ENCODE measurements at regions not wholly inside any gene's neighbourhood (a gene's known extent, or its start where the extent isn't known, plus 50 kb on each side); places are given as distances from the start of the nearest gene placed in this dataset.
"Not testable (repeated sequence)": the region's sequence is repeated elsewhere in the genome, so short reads cannot be mapped to it uniquely, and the experiment has no call there.

DNA sequence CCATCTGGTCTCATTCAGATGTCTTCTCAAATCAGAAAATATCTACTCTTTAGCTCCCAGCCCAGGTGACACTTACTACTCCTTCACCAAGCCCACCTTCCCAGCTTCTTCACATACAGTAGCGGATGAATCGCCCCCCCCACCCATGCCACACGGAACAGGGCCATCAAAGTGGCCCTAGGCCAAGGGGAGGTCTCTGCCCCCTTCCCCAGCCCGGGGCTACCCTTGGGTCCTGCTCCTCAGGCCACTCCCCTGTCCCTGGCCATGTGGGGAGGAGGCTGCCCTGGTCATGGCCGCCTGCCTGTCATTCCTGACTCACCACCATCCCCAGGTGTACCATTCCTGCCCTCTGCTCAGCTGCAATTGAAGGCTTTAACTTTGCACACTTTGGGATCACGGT, 142.8 kb downstream of the NECTIN1 start:
- no peak for DNase-seq (ENCODE audit: low read depth)

DNA sequence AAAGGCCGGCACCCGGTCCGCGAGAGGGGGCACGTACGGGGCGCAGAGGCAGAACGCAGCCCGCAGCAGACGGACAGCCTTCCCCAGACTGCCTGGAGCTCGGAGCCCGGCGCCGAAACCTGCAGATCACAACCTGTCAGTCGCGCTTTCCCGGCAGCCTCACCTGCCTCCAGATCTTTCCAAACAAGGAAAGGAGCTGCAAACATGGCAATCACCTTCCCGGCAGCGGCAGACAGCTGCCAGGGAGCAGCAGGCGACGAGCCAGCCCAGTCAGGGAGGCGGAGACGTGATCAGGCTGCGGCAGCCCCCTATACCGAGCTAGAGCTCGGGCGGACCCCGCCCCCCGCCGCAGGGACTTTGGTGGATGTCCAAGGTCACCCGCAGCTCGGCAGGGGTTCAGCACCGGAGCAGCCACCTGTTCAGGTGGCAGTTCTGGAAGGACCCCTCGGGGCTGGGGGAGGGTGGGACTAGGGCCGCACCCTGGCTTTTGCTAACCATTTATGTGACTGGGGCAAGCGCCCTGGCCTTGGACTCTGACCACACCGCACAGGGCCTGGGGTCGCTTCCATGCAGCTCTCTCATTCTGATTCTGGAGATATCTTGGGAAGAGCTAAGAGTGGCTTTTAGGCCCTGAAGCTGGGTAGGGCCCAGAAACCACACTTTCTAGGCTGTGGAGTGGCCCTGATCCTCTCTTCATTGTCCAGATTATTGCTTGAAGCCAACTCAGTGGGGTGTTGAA, 143.8 kb downstream of the NECTIN1 start:
- DNase-seq (ENCODE audit: low read depth): no peak

DNA sequence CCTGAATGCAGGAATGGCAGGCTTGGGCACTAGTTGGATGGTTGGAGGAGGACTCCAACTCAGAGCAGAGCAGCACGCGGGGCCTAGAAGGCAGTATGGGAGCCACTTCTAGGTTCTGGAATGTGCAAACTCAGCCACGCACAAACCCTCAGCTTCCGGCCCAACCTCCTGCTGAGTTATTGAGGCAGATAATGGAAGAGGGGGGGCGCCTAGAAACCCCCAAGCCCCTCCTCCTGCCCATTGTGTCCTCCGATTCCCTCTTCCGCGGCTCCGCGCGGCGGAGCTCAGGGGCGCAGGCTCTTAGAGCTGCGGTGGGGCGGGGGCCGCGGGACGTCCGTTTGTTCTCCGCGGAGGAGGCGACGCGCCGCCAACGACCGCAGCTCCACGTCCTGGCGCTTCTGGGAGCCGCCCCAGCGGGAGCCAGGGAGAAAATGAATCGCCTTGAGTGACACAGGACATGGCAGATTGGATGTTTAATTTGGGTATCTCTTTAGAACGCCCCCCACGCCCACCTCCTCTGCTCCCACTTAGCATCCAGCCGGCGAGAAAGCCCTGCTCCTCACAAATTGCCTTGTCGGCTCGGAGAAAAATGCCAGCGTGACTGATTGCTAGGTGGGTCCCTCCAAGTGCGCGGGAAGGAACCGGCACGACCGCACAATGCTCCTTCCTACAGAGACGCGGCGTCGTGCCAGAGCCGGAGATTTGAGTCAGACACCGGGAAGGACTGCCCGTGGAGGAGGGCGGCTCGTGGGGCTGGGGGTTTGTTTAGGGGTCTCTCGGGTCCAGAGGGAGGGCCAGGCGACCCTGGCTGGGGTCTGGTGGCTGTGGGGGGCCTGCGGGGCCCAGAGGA, 144.6 kb downstream of the NECTIN1 start:
- DNase-seq (ENCODE audit: low read depth): peak; percentile 17

DNA sequence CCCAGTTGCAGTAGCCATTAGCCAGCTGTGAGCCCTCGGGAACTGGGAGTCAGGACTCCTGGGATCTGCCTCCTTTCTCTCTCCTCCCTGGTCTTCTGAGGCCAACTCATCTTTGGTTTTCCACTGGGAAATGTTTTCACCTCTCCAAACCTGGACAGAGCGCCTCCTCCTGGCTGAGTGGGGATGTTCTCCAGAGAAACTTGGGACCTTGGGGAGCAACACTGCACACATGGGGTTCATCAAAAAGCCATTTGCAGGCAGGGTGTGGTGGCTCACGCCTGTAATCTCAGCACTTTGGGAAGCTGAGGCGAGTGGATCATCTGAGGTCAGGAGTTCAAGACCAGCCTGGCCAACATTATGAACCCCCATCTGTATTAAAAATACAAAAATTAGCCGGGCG, 145.4 kb downstream of the NECTIN1 start:
- no peak for DNase-seq (ENCODE audit: low read depth)

DNA sequence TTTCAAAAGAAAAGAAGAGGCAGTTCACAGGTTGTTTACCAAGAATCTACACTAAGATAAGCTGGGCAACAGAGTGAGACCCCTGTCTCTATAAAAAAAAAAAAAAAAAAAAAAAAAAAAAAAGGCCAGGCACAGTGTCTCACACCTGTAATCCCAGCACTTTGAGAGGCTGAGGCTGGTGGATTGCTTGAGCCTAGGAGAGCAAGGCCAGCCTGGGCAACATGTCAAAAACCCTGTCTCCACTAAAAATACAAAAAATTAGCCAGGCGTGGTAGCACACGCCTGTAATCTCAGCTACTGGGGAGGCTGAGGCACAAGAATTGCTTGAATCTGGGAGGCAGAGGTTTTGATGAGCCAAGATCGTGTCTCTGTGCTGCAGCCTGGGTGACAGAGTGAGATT, 147.6 kb downstream of the NECTIN1 start:
- DNase-seq (ENCODE audit: low read depth): not testable (repeated sequence)

DNA sequence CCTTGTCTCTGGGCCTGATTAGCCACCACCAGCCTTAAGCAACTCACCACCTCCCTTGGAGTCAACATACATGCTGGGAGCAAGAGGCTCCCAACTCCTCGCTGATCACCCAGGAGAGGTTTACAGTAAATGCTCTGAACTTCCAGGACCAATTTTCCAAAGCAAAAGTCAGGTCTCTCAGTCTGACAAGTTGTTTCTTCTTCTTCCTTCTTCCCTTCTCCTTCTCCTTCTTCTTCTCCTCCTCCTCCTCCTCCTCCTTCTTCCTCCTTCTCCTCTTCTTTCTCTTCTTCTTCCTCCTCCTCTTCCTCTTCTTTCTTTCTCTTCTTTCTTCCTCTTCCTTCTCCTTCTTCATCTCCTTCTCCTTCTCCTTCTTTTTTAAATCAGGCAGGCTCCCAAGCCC, 148.2 kb downstream of the NECTIN1 start:
- DNase-seq (ENCODE audit: low read depth): no peak

DNA sequence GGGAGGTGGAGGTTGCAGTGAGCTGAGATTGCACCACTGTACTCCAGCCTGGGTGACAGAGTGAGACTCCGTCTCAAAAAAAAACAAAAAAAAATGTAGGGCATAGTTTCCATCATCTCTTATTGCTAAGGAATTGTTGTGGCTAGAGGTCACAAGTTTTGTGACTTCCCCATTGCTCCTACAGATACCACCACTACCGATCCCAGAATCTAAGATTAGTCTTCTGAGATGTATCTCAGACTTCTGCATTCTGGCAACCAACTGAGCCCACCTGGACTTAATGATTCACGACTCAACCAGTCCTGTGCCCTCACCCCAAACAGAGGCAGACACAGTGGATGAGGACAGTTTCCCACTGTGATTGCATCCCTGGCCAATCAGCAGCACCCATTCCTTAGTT, 148.9 kb downstream of the NECTIN1 start:
- DNase-seq (ENCODE audit: low read depth): no peak

DNA sequence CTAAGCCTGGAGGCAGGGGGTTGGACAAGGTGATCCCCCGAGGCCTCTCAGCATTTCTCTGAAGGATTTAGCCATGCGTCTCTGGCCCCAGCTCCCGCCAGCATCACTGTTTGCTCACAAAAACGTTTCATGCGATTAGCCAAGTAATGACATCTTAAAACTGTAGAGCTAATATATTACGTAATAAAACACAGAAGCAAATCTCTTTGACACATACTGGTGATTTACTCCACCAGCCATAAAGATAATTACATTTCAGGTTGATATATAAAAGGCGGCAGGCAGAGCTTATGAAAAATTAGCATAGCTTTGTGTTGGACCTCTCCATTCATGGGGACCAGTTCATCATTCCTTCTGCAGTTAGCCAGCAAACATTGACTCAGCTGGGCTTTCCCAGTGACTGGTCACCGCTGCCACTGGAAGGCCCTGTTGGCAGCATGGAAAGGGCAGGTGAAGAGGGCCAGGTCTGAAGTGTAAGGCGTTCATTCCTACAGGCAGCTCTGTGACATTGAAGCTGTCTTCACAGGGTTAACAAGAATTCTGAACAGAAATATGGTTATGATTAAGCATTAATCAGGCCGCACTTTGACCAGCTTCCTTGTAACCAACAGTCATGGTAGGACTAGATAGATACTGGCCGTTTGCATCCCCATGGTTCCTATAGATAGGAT, 150.3 kb downstream of the NECTIN1 start:
- no peak for DNase-seq (ENCODE audit: low read depth)

DNA sequence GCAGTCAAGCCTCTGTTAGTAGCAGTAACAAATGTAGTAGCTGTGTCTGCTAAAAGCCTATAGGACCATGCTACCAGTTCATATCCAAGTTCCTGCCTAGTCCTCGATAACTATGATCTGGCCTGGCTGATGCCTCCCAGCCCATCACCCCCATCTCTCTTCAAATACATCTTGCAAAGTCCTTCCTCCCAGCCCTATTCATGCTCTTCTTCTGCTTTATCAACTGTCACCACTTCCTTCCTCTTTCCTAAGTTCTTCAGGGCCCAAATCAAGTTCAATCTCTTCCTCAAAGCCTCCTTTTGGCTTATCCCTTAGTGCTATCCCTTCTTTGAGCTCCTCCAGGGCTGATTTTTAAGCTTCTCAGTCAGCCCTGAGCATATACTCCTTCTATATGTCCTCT, 150.9 kb upstream of the THY1 start:
- no peak for DNase-seq (ENCODE audit: low read depth)

DNA sequence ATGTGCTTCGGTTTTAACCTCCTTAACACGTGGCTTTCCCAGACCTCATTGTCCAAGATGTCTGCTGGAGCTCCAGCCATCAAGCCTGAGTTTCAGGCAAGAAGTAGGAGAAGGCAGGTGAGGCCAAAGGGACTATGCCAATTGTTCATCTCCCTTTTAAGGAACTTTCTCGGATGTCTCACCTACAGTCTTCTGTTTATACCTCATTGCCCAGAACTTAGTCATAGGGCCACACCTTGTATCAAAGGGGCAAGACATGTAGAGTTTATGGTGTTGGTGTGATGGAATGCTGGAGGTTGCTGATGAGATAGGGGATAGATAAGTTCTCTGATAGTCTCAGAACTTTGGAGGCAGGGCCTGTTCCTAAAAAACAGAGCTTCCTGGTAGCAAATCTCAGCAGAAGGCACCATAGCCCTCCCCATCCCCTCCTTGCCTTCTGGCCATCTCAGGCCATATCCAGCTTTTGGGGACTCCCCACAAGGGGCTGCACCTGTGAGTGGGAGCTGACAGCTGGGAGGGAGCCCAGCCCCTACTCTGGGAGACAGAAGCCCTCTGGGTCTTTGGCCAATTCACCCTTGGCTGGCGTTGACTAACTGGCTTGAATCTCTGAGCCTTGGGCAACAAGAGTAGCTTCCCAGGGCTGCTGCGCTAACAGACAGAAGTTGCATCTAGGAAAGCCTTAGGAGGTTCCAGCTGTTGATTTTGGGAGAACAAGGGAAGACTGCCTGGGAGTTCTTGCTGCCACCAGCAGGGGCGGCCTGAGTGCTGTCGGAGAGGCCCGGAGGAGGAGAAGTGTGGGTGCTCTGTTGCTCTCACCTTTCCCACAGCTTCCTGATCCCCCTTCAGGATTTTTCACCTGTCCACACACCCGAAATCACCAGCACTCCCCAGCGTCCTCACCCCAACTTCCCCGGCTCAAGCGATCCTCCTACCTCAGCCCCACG, 149.8 kb upstream of the THY1 start:
- no peak for DNase-seq (ENCODE audit: low read depth)

DNA sequence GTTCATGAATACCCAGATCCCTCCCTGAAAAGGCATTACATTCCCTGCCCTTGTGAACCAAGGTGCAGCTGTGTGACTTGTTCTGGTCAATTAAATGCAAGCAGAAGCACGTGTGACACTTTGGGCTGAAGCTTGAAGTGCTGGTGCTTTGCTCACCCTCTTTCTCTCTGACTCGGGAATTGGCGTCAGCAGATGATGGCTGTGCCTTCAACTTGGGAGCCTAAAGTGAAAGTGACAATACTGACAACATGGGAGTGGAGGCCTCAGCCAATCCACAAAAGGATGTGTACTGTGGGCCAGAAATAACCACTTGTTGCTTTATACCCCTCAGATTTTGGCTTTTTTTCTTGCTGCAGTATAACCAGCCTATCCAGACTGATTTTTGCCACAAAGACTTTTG, 148.3 kb upstream of the THY1 start:
- no peak for DNase-seq (ENCODE audit: low read depth)

DNA sequence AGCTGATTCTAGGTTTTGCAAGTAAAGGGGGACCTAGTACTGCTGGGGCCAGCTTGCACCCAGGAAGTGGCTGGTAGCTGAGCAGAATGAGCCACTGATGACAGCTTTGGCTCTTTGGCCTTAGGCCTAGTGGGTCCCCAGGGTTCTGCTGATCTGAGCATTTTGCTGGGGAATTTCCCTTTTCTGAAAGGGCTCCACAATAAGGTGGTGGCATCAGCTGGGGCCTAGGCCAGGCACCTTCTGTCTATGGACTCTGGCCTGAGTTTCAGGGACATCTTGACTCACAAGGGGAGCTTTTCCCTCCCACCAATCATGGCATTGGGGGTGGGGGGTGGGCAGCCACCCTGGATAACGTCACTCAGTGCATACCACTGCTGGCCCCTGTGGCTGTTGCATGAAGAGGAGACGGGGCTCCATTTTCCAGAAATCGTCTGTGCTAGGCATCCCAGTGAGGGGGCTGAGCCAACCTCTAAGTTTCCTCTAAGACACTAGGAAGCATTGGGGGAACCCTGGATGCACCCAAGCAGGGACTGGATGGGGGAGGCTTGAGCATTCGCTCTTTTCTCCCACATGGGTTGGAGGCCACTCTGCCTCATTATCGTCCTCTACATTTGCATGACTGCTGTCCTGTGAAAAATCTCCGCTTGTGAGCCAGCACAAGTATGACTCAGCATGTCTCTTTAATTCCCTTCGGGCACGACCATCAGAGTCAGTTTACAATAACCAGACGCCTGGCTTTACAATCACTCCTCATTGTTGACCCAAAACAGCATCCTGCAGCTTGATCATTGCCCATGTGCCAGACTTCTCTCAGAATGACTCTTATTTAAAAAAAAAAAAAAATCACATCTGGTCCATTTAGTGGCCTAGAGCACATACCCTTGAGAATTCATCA, 145.0 kb upstream of the THY1 start:
- DNase-seq (ENCODE audit: low read depth): peak; percentile 82

DNA sequence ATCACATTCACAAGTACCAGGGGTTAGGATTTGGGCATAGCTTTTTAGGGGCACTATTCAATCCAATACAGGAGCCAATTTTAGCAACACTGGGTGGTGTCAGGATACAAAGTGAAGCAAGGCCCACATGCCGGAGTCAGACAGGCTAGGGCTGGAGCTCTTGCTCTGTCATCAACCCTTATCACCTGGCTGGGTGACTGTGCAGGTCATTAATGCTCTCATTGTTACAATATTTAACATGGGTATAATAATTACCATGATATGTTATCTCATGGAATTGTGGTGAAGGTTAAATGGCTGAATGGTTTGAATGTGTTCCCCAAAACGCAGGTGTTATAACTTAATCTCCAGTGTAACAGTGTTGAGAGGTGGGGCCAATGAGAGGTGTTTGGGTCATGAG, 143.3 kb upstream of the THY1 start:
- DNase-seq (ENCODE audit: low read depth): no peak

DNA sequence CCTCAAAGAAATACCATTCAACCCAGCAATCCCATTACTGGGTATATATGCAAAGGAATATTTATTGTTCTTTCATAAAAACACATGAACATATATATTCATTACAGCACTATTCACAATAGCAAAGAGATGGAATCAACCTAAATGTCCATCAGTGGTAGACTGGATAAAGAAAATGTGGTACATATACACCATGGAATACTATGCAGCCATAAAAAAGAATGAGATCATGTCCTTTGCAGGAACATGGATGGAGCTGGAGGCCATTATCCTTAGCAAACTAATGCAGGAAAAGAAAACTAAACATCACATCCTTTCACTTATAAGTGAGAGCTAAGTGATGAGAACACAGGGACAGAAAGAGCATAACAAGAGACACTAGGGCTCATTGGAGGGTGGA, 142.7 kb upstream of the THY1 start:
- DNase-seq (ENCODE audit: low read depth): not testable (repeated sequence)

DNA sequence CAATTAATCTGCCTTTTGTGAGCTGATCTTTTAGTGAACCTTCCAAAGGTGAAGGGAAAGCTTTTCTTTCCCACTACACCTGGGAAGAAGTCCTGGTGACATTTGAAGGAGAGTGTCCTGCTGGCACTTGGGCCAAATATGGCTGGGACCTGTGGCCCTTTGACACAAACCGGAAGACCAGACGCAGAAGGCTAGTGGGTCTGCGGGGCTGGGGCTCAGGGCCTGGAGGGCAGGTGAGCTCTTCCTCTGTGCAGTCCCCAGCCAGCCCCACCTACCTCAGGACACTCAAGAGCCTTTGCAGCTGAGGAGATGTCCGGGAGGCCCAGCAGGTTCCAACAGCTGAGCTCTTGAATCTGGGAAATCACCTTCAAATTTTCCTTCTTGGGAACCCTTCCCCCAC, 138.0 kb upstream of the THY1 start:
- no peak for DNase-seq (ENCODE audit: low read depth)

DNA sequence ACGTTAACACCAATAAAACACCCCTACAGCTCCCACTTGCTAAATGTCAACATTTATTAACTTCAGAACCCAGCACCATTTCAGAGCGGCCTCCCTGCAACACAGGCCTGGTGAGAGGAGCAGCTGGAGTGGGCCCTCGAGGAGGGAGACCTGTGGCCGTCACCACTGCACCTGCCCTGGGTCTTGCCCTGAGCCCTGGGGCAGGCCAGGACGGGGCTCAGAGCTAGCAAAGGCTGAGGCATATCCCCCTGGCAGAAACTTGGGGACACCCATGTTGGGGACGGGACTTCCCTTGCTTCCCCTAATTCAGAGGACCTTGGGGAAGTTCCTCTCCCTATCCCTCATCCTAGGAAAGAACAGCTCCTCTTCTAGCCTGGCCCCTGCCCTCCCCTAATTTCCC, 137.3 kb upstream of the THY1 start:
- DNase-seq (ENCODE audit: low read depth): no peak

DNA sequence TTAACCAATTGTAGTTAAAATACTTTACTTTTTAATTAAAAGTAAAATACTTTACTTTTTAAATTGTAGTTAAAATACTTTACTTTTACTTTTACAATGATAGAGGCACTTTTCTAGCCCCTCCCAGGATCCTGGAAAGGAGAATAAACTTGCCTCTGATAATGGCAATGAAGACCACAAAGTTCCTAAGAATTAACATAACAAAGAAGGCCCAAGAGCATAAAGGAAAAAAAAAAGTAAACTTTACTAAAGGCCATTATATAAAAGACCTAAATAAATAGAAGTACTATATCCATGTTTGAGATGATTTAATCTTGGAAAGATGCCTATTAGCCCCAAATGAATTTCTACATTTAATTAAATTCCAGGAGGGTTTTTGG, 129.1 kb upstream of the THY1 start:
- no peak for DNase-seq (ENCODE audit: low read depth)

DNA sequence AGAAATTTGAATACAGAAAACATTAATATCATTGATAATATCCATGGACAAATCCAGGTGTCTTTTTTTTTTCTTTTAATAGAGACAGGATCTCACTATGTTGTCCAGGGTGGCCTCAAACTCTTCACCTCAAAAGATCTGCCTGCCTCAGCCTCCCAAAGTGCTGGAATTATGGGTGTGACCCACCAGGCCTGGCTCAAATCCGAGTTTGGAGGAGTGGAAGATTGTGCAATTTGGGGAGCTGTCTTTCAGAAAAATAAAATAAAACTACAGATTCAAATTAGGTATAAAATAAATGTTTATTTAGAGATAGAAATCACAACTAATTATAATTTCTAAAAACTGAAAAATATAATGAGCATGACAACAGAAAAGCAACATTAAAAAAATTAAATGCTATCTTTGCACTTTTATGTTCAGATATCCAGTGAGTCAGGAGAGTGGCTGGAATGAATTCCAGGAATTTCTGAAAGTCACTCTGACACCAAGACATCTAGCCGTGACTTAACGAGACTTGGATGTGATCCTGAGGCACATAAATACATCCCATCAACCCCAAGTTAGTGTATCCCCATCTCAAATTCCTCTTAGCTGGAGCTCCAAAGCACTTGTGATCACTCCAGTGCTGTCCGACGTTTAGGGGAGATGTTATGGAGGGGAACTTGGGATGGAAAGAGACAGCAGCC, 128.6 kb upstream of the THY1 start:
- no peak for DNase-seq (ENCODE audit: low read depth)

DNA sequence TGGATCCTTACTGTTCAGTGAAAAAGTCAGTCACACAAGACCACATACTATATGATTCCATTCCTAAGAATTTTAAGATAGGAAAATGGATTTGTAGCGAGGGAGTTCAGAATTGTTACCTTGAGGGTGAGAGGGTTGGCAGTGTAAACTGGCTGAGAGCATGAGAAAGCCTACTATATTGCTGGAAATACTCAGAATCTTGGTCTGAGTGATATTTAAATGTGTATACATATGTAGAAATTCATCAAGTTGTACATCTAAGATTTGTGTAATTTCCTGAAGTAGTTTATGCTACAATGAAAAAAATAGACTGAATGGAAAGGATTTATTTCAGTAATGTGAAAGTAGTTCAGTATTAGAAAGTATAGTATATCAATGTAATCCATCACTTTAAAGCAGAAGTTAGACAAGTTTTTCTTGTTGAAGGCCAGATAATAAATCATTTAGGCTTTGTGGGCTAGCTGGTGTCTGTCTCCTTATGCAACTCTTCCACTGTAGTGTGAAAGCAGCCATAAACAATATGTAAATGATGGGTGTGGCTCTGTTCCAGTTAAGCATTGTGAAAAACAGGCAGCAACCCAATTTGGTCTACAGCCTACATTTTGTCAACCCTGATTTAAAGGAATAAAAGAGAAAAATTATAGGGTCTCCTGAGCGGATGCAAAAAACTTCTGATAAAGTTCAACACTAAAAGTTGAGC, 127.2 kb upstream of the THY1 start:
- no peak for DNase-seq (ENCODE audit: low read depth)

DNA sequence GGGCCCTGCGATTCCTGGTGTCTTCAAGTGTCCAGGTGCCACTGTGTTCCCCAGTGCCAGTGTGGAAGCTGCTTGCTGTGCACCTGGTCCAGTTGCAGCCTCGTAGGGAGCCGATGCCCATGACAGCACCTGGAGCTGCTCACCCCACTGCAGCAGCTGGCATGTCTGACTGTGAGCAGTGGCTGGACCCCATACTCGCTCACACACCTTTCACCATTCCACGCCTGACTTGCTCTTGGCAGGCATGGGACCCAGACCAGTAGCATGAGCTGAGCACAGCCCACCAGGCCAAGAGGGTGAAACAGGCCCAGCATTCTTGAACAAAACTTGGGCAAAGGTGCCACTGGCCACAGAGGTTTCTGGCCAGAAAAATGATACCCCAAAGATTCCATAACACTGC, 124.5 kb upstream of the THY1 start:
- no peak for DNase-seq (ENCODE audit: low read depth)
